ENCODE measurements at regions not wholly inside any gene's neighbourhood (a gene's known extent, or its start where the extent isn't known, plus 50 kb on each side); places are given as distances from the start of the nearest gene placed in this dataset.

- no peak for DNase-seq (ENCODE audit: low spot score)
Measured at GRCh38 chr20:48090314-48090713, 305.0 kb upstream of the SULF2 start.

DNA sequence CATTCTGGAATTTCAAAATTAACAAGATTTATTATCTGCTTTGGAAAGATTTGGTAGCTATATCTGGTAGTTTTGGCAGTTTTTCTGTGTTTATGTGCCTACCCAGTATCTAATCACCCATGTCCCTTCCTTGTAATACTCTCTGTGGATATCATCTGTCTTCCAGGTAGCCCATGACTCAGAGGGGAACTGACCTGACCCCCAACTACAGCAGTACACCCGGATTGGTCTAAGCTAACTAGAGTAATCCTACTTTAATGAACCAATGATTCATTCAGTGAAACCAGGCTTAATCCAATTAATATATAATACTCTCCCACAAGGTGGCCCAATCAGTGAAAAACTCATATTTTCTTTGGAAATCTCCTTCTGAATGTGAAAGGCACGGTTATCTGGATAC lies 295.3 kb upstream of the SULF2 start:
- DNase-seq (ENCODE audit: low spot score) = no peak

DNA sequence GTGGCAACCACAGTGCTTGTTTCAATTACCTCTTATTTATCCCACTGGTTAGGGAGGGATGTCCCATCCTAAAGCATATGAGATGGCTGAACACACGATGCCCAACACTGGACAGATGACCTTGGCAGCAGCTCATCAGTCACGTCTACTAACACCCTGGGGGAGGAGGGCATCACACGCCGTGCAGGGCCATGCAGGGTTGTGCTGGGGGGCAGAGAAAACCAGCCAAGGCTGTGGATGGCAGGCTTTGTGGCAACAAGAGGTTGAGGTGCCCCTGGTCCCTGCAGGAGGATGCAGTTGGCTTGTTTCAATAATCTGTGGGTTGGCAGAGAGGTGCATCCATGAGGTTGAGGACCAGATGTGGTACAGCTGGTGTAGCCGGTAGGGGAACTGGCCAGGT lies 293.7 kb upstream of the SULF2 start:
- DNase-seq (ENCODE audit: low spot score) = no peak

- no peak for DNase-seq (ENCODE audit: low spot score)
Measured at GRCh38 chr20:48076747-48077146, 291.5 kb upstream of the SULF2 start.

DNA sequence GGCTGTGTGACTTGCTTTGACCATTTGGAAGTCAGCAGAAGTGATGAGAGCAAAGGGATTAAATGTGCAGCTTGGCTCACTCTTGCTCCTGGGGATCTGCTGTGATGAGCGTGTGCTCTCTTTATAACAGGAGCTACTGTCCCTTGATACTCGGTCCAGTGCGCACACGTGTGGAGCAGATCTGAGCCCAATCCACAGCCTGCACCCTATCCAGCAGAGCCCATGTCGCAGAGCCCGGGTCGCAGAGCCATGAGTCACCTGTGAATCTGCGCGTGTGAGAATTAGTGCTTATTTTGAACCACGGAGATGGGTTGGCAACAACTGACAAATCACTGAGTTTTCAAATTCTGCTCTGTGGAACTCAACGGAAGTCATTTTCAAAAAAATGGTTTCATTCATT lies 291.0 kb upstream of the SULF2 start:
- DNase-seq (ENCODE audit: low spot score) = no peak

GRCh38 chr20:48075591-48076174 lies 290.4 kb upstream of the SULF2 start:
- DNase-seq (ENCODE audit: low spot score) = no peak

DNA sequence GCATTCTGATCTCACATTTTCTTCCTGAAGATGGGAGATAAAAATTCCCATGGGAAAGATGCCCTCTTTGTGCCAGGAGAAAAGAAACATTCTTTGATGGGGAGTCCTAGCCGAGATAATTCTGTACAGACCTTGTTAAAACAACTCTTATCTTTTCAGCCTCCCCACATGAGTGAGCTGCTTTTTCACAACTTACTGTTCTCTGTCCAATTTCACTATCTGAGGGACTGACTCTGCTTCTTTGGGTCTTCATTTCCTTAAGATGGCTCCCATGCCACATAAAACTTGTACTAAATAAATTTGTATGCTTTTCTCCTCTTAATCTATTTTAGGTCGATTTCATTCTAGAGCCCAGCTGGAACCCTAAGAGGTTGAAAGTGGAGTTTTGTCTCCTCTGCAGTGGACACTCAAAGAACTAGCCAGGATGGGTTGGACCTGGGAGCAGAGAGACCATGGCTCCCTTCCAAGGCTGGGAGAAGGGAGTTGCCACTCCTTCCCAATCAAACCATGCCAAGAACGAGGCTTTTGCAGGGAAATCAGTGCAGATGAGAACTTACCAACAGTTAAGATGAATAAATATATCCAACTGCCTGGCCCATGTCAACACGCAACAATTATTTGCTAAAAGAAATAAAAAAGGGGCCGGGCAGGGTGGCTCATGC lies 285.8 kb upstream of the SULF2 start:
- no peak for DNase-seq (ENCODE audit: low spot score)

- no peak for DNase-seq (ENCODE audit: low spot score)
Measured at GRCh38 chr20:48069596-48069995, 284.3 kb upstream of the SULF2 start.

- no peak for DNase-seq (ENCODE audit: low spot score)
Measured at GRCh38 chr20:48066851-48067250, 281.6 kb upstream of the SULF2 start.

DNA sequence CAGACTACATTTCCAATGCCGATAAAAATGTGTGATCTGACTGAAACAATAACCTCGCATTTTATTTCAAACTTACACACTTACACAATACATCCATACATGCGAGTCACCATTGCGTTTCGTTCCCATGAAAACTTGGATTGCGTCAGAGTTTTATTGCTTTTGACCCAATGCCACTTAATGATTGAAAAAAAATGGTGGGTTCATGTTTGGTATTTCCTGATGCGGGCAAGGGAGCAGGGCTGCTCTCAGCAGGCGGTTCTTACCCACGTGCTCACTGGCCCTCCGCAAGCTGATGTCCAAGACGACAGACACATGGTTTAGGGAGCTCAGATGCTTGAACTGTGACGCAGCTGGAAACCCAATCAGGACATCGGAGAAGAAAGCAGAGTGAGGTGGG lies 281.0 kb upstream of the SULF2 start:
- DNase-seq (ENCODE audit: low spot score) = no peak

GRCh38 chr20:48065833-48066232 lies 280.6 kb upstream of the SULF2 start:
- DNase-seq (ENCODE audit: low spot score) = no peak

DNA sequence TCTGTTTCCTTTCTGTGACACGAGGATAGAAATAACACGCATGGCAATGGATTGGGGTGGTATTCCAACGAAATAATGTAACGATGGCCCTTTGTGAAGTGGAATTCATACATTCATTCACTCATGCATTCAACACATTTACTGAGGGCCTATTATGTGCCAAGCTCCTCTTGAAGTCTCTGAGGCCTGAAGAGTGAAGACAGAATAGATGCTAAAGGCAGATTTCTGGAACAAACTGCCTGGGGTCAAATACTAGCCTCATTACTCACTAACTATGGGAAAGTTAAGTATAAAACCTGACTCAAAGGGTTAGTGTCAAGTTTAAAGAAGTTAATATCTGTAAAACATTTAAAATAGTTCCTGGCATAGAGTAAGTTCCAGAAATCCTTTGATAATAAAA lies 279.6 kb upstream of the SULF2 start:
- no peak for DNase-seq (ENCODE audit: low spot score)

DNA sequence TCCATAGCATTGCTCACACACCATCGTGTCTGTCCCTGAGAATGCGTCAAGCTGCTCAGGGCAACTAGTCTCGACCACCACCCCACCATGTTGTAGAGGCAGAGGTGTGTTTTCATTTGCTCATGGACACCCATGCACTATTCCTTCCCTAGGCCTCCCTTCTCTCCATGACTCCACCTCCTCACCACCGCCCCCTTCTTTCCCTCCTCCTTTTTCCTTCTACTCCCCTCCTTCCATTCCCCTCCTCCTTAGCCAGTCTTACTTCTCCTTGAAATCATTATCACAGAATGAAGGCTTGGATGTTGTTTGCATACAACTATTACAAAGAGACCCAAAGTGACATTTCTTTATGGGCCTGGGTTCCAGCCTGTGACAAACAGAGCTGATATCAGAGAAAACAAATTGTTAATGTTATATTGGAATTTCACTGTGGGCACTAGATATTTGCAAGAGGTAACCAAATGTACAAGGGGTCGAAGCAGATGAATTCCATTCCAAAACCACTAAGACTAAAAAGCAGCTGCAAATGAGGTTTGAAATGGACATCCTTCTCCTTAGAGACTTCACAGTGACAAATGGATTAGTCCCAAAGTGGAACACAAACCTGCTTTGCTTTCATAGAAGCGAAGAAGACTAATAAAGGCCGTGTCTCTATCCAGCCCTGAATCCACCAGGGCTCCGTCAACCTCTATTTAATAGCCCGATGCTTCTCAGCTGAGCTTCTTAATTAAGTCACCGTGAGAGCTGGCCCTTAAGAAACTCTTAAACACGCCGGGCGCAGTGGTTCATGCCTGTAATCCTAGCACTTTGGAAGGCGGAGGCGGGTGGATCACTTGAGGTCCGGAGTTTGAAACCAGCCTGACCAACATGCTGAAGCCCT lies 275.8 kb upstream of the SULF2 start:
- DNase-seq (ENCODE audit: low spot score) = no peak

DNA sequence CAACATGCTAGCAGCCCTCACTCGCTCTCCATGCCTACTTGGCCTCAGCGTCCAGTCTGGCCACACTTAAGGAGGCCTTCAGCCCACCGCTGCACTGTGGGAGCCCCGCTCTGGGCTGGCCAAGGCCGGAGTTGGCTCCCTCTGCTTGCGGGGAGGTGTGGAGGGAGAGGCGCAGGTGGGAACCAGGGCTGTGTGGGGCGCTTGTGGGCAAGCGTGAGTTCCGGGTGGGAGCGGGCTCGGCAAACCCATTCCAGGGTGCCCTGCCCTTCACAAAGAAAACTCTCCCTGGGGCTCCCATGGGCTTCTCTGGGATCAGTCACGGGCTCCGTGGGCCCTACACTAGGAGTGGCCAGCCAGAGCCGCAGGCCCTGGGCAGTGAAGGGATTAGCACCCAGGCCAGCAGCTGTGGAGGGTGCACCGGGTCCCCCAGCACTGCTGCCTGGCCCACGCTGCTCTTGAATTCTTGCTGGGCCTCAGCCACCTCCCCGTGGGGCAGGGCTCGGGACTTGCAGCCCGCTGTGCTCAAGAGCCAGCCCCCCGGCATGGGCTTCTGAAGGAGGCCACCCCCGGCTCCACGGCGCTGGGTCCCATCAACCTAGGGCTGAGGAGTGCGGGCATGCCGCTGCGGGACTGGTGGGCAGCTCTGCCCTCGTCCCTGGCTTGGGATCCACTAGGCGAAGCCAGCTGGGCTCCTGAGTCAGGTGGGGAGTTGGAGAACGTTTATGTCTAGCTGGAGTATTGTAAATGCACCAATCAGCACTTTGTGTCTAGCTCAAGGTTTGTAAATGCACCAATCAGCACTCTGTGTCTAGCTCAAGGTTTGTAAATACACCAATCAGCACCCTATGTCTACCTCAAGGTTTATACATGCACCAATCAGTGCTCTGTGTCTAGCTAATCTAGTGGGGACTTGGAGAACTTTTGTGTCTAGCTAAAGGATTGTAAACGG lies 273.6 kb upstream of the SULF2 start:
- DNase-seq (ENCODE audit: low spot score) = no peak

DNA sequence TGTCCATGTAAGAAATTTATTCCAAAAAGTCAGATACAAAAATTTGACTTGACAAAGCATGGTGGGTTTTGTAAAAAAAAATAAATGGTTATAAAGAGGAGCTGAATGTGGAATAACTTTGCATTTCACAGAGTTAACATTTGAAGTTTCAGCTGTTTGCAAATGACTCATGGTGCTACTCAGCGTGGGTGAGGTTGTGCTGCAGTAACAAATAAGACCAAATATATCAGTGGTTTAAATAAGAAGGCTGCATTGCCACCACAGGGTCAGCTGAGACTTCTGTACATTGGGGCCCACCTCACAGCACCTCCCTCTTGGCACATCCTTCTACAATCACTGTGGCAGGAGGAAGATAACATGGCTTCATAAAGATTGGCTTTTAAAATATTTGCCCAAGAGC lies 272.5 kb upstream of the SULF2 start:
- DNase-seq (ENCODE audit: low spot score) = no peak

GRCh38 chr20:48057251-48057650 lies 272.0 kb upstream of the SULF2 start:
- DNase-seq (ENCODE audit: low spot score) = no peak

DNA sequence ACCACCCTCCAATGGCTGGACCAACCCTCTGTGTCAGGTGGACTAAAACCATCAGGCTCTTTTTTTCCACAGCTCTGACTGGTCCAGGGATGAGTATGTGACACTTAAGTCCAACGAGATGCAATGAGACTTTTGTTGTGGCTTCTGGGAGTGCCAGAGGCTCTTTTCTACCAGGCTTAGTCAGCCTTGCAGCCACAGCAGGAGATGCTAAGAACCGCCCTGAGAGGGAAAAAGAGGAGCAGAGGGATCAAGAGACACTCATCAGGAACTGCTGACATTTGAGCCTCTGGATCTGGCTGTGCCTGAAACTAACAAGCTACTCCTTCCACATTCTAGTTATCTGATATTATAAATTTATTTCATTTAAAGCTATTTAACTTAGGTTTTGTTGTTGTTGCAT lies 270.9 kb upstream of the SULF2 start:
- DNase-seq (ENCODE audit: low spot score) = no peak

DNA sequence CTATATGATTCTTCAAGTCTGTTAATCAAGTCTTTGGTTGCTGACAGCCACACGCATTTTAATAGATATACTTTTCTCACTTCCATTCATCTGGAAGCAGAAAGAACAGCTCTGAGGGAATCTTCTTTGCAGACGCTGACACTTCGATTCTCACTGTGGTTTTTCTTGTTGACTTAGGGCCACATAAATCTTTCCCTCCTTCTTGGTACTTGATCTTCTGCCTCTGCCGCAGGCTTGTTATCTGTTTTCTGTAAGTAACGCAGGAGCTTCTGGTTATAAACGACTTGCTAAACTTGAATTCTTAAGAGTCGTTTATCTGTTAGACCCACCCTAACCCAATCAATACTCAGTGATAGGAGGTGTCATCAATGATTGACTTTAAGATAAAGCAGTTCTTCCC lies 268.8 kb upstream of the SULF2 start:
- no peak for DNase-seq (ENCODE audit: low spot score)

DNA sequence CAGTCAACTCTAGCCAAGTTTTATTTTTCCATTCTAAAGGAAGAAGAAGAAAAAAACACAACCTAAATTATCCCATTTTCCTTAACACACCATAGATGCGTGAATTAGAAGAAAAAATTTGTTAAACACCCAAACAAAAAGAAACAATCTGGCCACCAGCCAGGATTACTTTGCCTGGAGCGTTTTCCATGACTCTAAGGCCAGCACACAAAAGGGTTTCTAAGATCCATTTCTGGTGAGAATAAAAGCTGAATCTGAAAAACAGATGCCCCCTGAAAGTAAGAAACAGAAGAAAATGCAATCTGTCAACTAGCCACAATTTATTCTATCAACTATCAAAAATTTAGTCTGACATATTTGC lies 267.2 kb upstream of the SULF2 start:
- DNase-seq (ENCODE audit: low spot score) = no peak

DNA sequence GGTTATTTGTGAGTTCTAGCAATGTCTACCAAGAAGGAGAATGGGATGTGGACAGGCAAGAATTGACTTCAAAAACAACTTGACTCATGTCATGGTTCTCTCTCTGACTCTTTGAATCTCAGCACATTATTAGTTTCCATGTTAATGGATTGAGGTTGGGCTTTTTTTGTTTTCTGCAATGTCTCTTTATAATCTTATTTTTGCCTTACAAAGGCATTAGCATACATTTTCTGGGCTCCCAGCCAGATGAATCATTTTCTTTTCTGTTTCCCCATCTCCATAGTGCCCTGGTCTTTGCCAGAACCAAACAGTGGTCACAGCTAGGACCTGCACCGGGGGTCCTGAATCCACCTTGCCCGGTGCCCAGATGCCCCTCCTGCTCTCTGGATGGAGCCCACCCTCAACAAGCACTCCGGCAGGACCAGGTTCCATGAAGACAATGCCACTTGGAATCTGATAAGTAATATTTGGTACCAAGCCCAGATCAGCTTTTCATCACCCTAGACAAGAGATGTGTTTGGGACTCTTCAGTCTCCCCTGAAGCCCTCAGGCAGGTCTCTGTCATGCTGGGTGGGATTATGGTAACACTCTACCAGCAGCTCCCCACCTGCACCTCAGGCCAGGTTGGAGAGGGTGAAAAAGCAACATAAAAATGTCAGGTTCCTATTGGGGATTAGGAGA lies 266.7 kb upstream of the SULF2 start:
- DNase-seq (ENCODE audit: low spot score) = no peak

- DNase-seq (ENCODE audit: low spot score) = no peak
Measured at GRCh38 chr20:48049641-48050040, 264.4 kb upstream of the SULF2 start.

Data from mucosa of gallbladder (tissue), 1 donor.